ENCODE measurements at regions not wholly inside any gene's neighbourhood (a gene's known extent, or its start where the extent isn't known, plus 50 kb on each side); places are given as distances from the start of the nearest gene placed in this dataset.

DNA sequence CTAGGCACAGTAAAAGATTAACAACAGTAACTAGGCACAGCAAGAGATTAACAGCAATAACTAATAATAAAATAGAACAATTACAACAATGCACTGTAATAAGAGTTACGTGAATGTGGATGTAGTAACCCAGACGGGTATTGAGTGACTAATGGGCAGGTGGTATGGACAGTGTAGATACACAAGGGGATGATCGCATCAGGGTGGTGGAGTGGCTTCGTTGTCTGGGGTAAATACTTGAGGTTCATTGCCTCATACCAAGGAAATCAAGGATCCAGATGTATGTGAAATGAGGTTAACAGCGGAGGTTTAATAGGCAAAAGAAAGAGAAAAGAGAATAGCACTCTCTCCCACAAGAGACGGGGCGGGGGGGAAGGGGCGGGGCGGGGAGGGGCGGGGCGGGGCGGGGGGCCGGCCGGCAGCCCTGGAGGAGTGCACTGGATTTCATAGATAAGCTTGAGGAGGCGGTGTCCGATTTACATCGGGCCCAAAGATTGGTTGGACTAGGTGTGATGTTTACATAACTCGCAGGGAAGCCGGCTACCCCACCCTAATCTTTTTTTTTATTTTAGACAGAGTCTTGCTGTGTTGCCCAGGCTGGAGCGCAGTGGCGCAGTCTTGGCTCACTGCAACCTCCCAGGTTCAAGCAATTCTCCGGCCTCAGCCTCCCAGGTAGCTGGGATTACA, 106.3 kb downstream of the KCTD15 start:
- TF ChIP-seq CTCF (conservative IDR thresholded peaks at IDR 0.05; ENCODE audit: low read length) (no peak), EZH2phosphoT487 (IDR thresholded peaks at IDR 0.05; ENCODE audit: borderline replicate concordance, low read depth, low read length) (no peak)

Data from OCI-LY7 (cell line).